GM12878 (cell line): ENCODE measurements at regions not wholly inside any gene's neighbourhood (a gene's known extent, or its start where the extent isn't known, plus 50 kb on each side); places are given as distances from the start of the nearest gene placed in this dataset.

ENCODE experiments used
- CBX5 ChIP-seq: sonication (generic); IDR thresholded peaks from 2 replicates; pipeline ENCODE4 v1.6.1; 2016; ENCODE audit warnings: low read depth, moderate library complexity, mild to moderate bottlenecking, inconsistent platforms
- PBX3 ChIP-seq: IDR thresholded peaks from 2 replicates; pipeline ENCODE4 v1.6.1; 2011; ENCODE audit warnings: mild to moderate bottlenecking, low read depth, low read length, moderate library complexity; ENCODE audit not compliant: insufficient replicate concordance
- RBBP5 ChIP-seq: fragments of 200-600 bp; sonication (generic); conservative IDR thresholded peaks from 2 replicates; pipeline ENCODE4 v1.6.1; 2016
- SPI1 ChIP-seq: IDR thresholded peaks from 2 replicates; pipeline ENCODE4 v1.6.1; 2011; ENCODE audit warnings: low read depth, mild to moderate bottlenecking, low read length, moderate library complexity, borderline replicate concordance; ENCODE audit not compliant: insufficient read depth
- SREBF2 ChIP-seq: IDR thresholded peaks from 2 replicates; pipeline ENCODE4 v1.6.1; 2012; ENCODE audit warnings: mild to moderate bottlenecking, low read length

GRCh38 chr10:3350205-3350604 lies 177.6 kb upstream of the PITRM1 start:
- no peak for TF ChIP-seq PBX3
- no peak for TF ChIP-seq CBX5
- no peak for TF ChIP-seq SPI1
- TF ChIP-seq RBBP5: no peak
- no peak for TF ChIP-seq SREBF2
